ENCODE measurements at regions not wholly inside any gene's neighbourhood (a gene's known extent, or its start where the extent isn't known, plus 50 kb on each side); places are given as distances from the start of the nearest gene placed in this dataset.

GRCh38 chr10:64519831-64520230, 998.6 kb downstream of the REEP3 start:
- POLR2A ChIA-PET: no interaction called here
- ATAC-seq (no peak), DNase-seq (no peak)
- no peaks in the 10 kb centered on the region for H3K27me3 Mint-ChIP-seq
- peaks cover 0 to 6% (median 0%) of the 10 kb centered on the region in 9 donors for H3K9me3 Mint-ChIP-seq
- no peaks in the 10 kb centered on the region for H3K4me1 Mint-ChIP-seq
- H3K36me3 Mint-ChIP-seq: no peaks in the 10 kb centered on the region
- no peak overlapping the region for H3K4me3 Mint-ChIP-seq
- H3K27ac Mint-ChIP-seq: no peak overlapping the region

- Mint-ChIP-seq H3K9me3 (peaks cover 0 to 6% (median 0%) of the 10 kb centered on the region in 9 donors), H3K27ac (no peak overlapping the region), H3K36me3 (no peaks in the 10 kb centered on the region), H3K27me3 (no peaks in the 10 kb centered on the region), H3K4me1 (no peaks in the 10 kb centered on the region), H3K4me3 (no peak overlapping the region)
- ATAC-seq: no peak
- DNase-seq: no peak
- POLR2A ChIA-PET: no interaction called here
Observed at GRCh38 chr10:64523065-64523759, 1002.0 kb downstream of the REEP3 start.

GRCh38 chr10:64528294-64529002, 1007.2 kb downstream of the REEP3 start:
- Mint-ChIP-seq H3K27ac (no peak overlapping the region), H3K9me3 (peaks cover 0 to 6% (median 0%) of the 10 kb centered on the region in 9 donors), H3K27me3 (no peaks in the 10 kb centered on the region), H3K4me3 (no peak overlapping the region), H3K36me3 (no peaks in the 10 kb centered on the region), H3K4me1 (no peaks in the 10 kb centered on the region)
- POLR2A ChIA-PET: no interaction called here
- no peak for ATAC-seq
- no peak for DNase-seq

- Mint-ChIP-seq H3K4me3 (no peak overlapping the region), H3K27ac (no peak overlapping the region), H3K36me3 (no peaks in the 10 kb centered on the region), H3K27me3 (no peaks in the 10 kb centered on the region), H3K9me3 (peaks cover 0 to 6% (median 0%) of the 10 kb centered on the region in 9 donors), H3K4me1 (no peaks in the 10 kb centered on the region)
- POLR2A ChIA-PET: no interaction called here
- DNase-seq (no peak), ATAC-seq (no peak)
Observed at GRCh38 chr10:64529003-64529350, 1007.8 kb downstream of the REEP3 start.

- ATAC-seq (no peak), DNase-seq (no peak)
- H3K9me3 Mint-ChIP-seq: peaks cover 0 to 7% (median 0%) of the 10 kb centered on the region in 9 donors
- no peak overlapping the region for H3K4me3 Mint-ChIP-seq
- no peaks in the 10 kb centered on the region for H3K36me3 Mint-ChIP-seq
- H3K27me3 Mint-ChIP-seq: no peaks in the 10 kb centered on the region
- no peaks in the 10 kb centered on the region for H3K4me1 Mint-ChIP-seq
- H3K27ac Mint-ChIP-seq: no peak overlapping the region
- POLR2A ChIA-PET: no interaction called here
Observed at GRCh38 chr10:64534616-64535015, 1013.4 kb downstream of the REEP3 start.

- POLR2A ChIA-PET: no interaction called here
- H3K9me3 Mint-ChIP-seq: peaks cover 0 to 7% (median 0%) of the 10 kb centered on the region in 9 donors
- no peak for ATAC-seq
- no peaks in the 10 kb centered on the region for H3K27me3 Mint-ChIP-seq
- no peak for DNase-seq
- H3K27ac Mint-ChIP-seq: no peak overlapping the region
- no peaks in the 10 kb centered on the region for H3K4me1 Mint-ChIP-seq
- no peak overlapping the region for H3K4me3 Mint-ChIP-seq
- no peaks in the 10 kb centered on the region for H3K36me3 Mint-ChIP-seq
Observed at GRCh38 chr10:64535131-64535867, 1014.1 kb downstream of the REEP3 start.

GRCh38 chr10:64537112-64537511, 1015.9 kb downstream of the REEP3 start:
- POLR2A ChIA-PET: no interaction called here
- no peak overlapping the region for H3K4me3 Mint-ChIP-seq
- no peak for DNase-seq
- ATAC-seq: no peak
- H3K27me3 Mint-ChIP-seq: no peaks in the 10 kb centered on the region
- no peaks in the 10 kb centered on the region for H3K4me1 Mint-ChIP-seq
- no peak overlapping the region for H3K27ac Mint-ChIP-seq
- H3K9me3 Mint-ChIP-seq: peaks cover 0 to 12% (median 2%) of the 10 kb centered on the region in 9 donors
- no peaks in the 10 kb centered on the region for H3K36me3 Mint-ChIP-seq

GRCh38 chr10:64537928-64538327, 1016.7 kb downstream of the REEP3 start:
- peaks cover 0 to 12% (median 2%) of the 10 kb centered on the region in 9 donors for H3K9me3 Mint-ChIP-seq
- H3K27ac Mint-ChIP-seq: no peak overlapping the region

GRCh38 chr10:64546073-64546472, 1024.9 kb downstream of the REEP3 start:
- POLR2A ChIA-PET: no interaction called here
- Mint-ChIP-seq H3K36me3 (no peaks in the 10 kb centered on the region), H3K4me1 (no peaks in the 10 kb centered on the region), H3K4me3 (no peak overlapping the region), H3K27ac (no peak overlapping the region), H3K9me3 (peaks cover 0 to 11% (median 2%) of the 10 kb centered on the region in 9 donors), H3K27me3 (no peaks in the 10 kb centered on the region)
- DNase-seq: no peak
- ATAC-seq: no peak

More at GRCh38 chr10:64537928-64538327, 1016.7 kb downstream of the REEP3 start:
- no peaks in the 10 kb centered on the region for H3K4me1 Mint-ChIP-seq
- POLR2A ChIA-PET: no interaction called here
- DNase-seq (no peak), ATAC-seq (no peak)
- no peak overlapping the region for H3K4me3 Mint-ChIP-seq
- H3K36me3 Mint-ChIP-seq: no peaks in the 10 kb centered on the region
- no peaks in the 10 kb centered on the region for H3K27me3 Mint-ChIP-seq

GRCh38 chr10:64547168-64547567, 1026.0 kb downstream of the REEP3 start:
- POLR2A ChIA-PET: no interaction called here
- Mint-ChIP-seq H3K9me3 (peaks cover 0 to 18% (median 2%) of the 10 kb centered on the region in 9 donors), H3K36me3 (no peaks in the 10 kb centered on the region), H3K27ac (no peak overlapping the region), H3K4me3 (no peak overlapping the region), H3K27me3 (no peaks in the 10 kb centered on the region), H3K4me1 (no peaks in the 10 kb centered on the region)
- DNase-seq: no peak
- no peak for ATAC-seq

GRCh38 chr10:64555666-64556065, 1034.5 kb downstream of the REEP3 start:
- Mint-ChIP-seq H3K36me3 (no peaks in the 10 kb centered on the region), H3K27ac (no peak overlapping the region), H3K27me3 (no peaks in the 10 kb centered on the region), H3K9me3 (peaks cover 0 to 43% (median 11%) of the 10 kb centered on the region in 9 donors), H3K4me3 (no peak overlapping the region), H3K4me1 (no peaks in the 10 kb centered on the region)
- no peak for ATAC-seq
- DNase-seq: no peak
- POLR2A ChIA-PET: no interaction called here

- Mint-ChIP-seq H3K27me3 (no peaks in the 10 kb centered on the region), H3K36me3 (no peaks in the 10 kb centered on the region), H3K4me3 (no peak overlapping the region), H3K9me3 (peaks cover 0 to 46% (median 11%) of the 10 kb centered on the region in 9 donors), H3K4me1 (no peaks in the 10 kb centered on the region), H3K27ac (no peak overlapping the region)
- POLR2A ChIA-PET: no interaction called here
- DNase-seq (no peak), ATAC-seq (no peak)
Observed at GRCh38 chr10:64558094-64558835, 1037.1 kb downstream of the REEP3 start.

- H3K9me3 Mint-ChIP-seq: peaks cover 0 to 23% (median 8%) of the 10 kb centered on the region in 9 donors
- DNase-seq: no peak
- no peak overlapping the region for H3K4me3 Mint-ChIP-seq
- no peaks in the 10 kb centered on the region for H3K36me3 Mint-ChIP-seq
- H3K4me1 Mint-ChIP-seq: no peaks in the 10 kb centered on the region
- H3K27ac Mint-ChIP-seq: no peak overlapping the region
- no peaks in the 10 kb centered on the region for H3K27me3 Mint-ChIP-seq
- POLR2A ChIA-PET: no interaction called here
- ATAC-seq: no peak
Observed at GRCh38 chr10:64571056-64571455, 1049.9 kb downstream of the REEP3 start.

All from naive thymus-derived CD8-positive, alpha-beta T cell (primary cell).